Fibroblast of skin of scalp (primary cell): ENCODE measurements at regions not wholly inside any gene's neighbourhood (a gene's known extent, or its start where the extent isn't known, plus 50 kb on each side); places are given as distances from the start of the nearest gene placed in this dataset.

Experiments
- DNase-seq: peaks from one replicate; pipeline ENCODE4 v3.0.0-alpha.2; 2013

GRCh38 chr3:74129611-74130010 lies 484.8 kb downstream of the CNTN3 start:
- no peak for DNase-seq

DNA sequence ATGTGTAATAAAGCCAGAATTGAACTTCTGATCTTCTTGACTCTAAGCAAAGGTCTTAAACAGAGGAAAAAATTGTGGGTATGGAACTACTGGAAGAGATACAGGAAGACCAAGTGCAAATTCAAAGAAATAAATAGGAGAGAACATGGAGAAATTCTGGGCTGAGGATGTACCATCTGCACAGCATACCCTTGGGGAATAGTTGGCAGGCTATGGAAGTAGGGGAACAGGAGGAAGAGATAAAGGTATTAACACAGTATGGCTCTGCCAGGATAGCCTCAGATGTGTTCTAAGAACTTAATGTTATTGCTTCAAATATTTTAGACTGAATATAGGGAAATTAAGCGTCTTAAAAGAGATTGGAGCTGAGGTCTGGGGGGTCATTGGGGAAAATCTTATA lies 485.4 kb downstream of the CNTN3 start:
- DNase-seq, result no peak

DNA sequence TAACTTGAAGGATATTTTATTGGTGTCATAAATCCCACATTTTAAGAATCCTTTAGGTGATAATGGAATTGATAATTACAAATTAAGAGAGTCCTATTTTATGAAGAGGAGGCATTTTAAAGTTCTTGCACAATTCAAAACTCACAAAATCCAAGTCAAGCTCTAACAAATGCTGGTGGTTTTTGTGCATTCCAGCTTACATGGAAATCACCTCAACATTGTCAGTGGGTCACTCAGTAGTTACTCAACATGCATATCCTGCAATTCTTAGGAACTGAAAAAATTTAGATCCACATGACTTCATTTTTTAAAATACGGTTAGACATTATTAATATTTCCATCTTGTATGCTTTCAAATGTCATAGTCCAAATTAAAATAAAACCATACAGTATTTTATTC lies 487.2 kb downstream of the CNTN3 start:
- no peak for DNase-seq

GRCh38 chr3:74124782-74125181 lies 489.7 kb downstream of the CNTN3 start:
- DNase-seq, result no peak

DNA sequence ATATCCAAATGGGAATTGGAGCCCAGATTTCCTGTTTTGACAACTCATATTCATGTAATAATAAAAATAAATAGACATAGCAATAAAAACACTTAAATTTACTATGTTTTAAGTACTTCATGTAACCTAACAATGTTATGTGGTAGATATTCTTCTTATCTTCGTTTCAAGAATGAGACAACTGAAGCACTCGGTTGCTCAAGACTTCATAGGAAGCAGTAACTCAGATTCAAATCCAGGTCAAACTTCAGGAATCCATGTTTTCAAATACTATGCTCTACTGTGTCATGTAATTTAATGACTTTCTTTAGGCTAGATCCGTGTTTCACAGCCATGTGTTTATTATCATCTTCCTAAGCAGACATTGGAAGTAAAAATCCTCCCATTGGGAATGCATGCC lies 492.2 kb downstream of the CNTN3 start:
- no peak for DNase-seq

DNA sequence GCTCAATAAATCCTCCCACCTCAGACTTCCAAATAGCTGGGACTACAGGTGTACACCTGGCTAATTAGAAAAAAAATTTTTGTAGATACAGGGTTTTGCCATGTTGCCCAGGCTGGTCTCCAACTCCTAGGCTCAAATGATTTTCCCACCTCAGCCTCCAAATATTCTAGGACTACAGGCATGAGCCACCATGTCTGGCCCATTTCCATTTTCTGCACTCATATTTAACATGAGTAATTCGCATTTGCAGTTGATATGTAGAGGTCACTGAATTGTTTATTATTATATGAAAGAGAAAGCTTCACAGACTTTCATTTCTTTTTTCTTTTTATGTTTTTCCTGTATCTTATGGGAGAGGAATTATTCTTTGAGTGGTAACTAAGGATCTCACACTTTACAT lies 492.7 kb downstream of the CNTN3 start:
- no peak for DNase-seq

GRCh38 chr3:74119221-74119620 lies 494.5 kb upstream of the PDZRN3 start:
- no peak for DNase-seq

DNA sequence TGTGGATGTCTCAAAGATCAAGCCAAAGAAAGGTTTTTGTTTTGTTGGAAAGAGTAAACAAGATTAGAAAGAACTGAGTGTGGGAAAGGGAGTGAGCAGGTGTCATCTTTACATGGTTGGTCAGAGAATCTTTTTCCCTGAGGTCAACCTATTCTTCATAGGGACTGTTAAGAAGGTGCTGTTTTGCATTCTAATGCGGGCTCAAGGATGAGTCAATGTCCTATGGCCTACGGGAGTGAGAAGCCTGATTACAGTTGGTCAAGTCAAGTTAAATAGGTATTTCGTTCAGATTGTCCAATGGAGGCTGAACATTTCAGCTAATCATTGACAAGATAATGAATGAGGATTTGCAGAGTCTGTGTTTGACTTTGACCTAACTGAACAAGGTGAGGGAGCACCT lies 491.2 kb upstream of the PDZRN3 start:
- no peak for DNase-seq

- no peak for DNase-seq
These were observed 482.7 kb upstream of the PDZRN3 start for GRCh38 chr3:74107451-74107850.

DNA sequence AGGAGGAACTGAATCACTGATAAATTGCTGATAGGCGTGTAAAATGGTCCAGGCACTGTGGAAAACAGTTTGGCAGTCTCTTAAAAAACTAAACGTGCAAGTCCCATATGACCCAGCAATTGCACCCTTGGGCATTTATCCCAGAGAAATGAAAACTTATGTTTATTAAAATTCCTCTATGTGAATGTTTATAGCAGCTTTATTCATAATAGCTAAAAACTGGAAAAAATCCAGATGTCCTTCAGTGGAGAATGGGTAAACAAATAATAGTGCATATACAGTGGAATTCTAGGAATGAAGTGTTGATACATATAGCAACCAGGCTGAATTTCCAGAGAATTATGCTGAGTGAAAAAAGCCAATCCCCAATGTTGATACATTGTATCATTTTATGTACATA lies 482.2 kb upstream of the PDZRN3 start:
- DNase-seq, result peak; percentile 66

GRCh38 chr3:74091204-74091603 lies 466.5 kb upstream of the PDZRN3 start:
- DNase-seq, result no peak

DNA sequence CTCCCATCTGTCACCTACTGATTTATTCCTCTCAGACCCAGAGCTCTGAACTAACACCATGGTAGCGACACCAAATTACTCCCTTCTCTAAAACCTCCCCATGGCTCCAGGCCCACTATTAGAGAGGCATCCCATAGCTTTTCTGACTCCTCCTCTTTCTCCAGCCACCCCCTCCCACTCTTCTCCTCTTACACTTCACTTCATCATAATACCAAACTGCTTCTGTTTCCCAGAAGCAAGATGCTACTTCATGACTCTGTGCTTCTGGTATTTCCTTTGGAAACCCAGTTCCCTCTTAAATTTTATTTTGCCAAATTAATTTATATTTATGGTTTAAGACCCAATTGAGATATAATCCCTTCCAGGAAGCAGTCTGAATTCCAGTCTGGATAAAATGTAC lies 465.1 kb upstream of the PDZRN3 start:
- peak; percentile 85 for DNase-seq

DNA sequence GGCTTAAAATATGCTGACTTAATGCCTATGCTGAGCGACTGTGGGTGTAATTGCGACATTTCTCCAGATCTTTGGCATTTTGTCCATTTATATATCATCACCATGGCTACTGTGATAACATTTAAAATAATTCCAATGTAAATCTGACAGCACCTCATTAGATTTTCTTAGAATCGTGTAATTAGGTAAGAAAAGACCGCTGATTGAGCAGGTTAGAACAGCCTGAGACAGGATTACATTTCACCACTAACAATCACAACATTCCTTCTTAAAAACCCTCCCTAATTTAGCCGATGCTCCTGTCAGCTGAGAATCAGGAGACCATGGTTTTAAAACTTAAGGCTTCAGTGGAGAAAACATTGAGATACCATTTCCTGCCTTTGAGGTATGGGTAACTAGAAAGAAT lies 455.3 kb upstream of the PDZRN3 start:
- DNase-seq, result no peak

- no peak for DNase-seq
These were observed 450.5 kb upstream of the PDZRN3 start for GRCh38 chr3:74075241-74075640.

DNA sequence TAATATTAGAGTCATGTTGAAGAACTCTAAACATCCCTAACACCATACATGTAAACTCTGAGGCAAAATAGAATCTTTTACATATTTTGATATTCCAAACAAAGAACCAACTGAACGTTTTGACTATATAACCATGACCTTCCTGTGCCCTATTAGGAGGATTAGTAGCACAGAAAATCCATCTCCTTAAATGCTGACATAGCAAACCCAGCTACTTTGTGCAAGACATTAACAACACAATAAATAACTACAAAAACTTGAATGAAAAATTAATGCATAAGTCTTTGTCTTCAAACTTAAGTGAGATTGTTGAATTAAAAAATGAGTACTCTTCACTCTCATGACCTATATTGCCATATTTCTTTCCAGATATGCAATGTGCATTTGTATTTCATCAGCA lies 450.0 kb upstream of the PDZRN3 start:
- DNase-seq, result no peak

GRCh38 chr3:74067296-74067695 lies 442.6 kb upstream of the PDZRN3 start:
- DNase-seq, result peak; percentile 54

- DNase-seq, result no peak
These were observed 441.7 kb upstream of the PDZRN3 start for GRCh38 chr3:74066456-74066855.

DNA sequence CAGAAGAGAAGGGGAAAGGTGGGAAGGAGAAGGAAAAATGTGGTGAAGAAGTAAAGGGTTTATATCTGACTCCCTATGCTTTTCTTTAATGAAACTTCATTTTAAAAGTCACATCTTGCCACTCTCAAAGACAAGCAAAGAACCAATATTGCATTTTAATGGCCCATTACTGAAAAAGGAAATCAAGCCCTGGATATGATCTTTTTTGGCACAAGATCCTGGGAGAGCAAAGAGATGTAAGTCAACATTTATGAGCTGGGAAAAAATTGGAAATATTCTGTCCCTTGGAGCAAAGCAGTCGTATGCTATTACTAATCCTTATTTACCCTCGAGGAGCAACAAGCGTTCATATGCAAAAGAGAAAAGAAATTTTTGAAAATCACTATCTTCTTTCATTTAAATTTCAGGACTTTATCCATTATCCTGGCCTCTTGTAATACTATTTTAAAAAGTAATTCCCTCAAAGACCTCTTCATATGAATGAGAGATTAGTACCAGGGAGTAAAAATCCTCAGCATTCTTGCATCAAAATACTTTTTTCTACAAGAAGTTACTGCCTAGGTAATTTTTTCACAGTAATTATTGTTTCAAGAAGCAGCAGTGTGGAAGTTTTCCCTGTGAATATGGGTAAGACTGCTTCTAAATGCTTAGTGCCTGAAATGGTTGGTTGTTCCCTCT lies 435.3 kb upstream of the PDZRN3 start:
- DNase-seq, result no peak

DNA sequence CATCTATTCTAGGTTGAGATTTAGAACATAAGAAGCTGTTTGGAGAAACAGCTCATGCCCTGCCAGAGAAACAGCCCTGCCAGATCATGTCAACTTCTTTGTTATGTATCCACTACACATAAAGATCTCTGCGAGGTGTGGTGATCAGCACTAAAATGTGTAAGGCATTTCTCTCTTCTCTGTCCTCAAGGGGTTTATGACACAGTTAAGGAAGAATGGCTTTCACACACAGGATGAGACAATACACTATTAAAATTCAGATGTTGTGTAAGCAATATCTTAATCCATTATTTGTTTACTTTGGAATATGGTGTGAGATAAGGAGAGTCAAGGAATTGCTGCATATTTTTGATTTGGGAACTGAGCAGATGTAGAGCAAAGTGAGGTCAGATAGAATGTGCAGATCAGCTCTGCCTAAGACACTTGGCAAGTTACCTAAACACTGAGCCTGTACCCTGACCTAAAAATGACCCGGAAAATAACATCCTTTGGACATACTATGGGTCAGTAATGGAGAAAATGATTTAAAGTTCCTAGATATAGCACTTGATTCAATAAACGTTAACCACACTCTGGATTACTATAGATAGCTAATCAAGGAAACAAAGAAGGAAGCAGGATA lies 434.7 kb upstream of the PDZRN3 start:
- no peak for DNase-seq

DNA sequence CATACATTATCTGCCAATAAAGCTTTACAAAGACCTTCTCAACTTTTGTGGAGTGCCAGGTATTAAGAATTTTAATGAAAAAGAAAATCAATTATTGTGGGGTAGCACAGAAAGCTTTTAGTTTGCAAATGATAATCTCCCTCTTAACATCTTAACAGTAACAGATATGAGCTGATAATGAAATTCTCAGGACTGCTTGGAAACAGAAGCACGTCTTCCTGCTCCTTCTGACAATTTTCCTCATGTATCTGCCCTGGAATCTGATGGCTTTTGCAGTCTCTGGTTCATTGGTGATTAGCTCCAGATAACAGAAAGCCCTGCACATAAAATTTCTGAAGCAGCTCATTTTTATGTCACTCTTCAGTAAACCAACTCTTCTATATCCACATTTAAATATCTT lies 432.4 kb upstream of the PDZRN3 start:
- DNase-seq, result no peak

- no peak for DNase-seq
These were observed 430.3 kb upstream of the PDZRN3 start for GRCh38 chr3:74055061-74055460.

DNA sequence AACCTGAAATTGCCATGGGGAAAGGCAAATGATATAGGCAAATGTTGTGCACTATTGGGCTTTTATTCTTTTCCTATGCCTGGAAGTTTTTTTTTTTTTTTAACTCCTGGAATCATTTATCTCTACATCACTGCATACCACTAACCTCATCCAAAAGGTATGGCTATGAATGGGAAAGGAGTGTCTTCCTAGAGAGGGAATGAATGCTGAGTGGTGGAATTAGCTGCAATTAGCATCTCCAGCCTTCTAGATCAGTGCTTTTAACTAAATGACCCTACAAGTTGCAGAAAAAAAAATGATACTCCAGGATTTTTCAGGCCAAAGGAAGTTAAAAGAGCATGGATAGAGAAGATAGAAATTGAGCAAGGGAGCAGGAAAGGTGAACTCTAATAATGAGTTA lies 429.8 kb upstream of the PDZRN3 start:
- no peak for DNase-seq

DNA sequence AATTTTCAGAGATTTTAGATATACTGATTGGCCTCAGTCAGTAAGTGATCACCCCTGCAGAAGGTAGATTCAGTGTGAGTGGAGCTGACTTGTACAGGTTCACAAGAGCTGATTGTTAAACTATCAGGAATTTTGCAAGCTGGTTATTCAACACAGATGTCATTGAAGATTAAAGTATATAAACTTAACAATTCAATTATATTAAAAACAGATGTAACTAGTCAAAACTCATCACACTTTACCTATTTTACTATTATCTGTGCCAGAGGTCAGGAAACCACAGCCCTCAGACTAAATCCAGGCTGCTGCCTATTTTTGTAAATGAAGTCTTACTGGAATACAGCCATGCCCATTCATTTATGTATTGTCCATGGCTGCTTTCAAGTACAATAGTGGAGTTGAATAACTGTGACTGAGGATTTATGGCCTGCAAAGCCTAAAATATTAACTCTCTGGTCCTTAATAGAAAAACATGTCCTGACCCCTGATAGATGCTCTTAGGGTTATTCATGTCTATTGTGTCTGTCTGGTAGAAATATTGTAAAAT lies 429.3 kb upstream of the PDZRN3 start:
- no peak for DNase-seq

GRCh38 chr3:74049444-74049843 lies 424.7 kb upstream of the PDZRN3 start:
- DNase-seq, result no peak

DNA sequence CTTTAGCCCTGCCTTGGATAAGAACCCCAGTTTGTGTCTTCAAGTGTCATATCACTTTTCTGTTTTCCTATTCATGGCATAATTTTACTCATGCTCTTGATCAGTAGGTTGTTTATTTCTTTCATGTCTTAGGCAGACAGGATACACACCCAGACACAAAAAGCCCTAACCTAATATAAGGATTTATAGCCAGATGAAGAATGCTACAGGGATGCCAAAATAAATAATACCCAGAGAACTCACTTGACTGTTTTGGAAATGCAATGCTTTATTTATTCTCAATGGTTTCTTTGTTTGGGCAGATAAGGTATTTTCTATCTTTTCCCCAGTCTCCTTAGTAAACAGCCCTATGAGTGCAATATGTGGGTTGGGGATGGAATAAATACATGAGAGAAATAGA lies 424.0 kb upstream of the PDZRN3 start:
- no peak for DNase-seq
